Ramos (cell line): ENCODE measurements at regions not wholly inside any gene's neighbourhood (a gene's known extent, or its start where the extent isn't known, plus 50 kb on each side); places are given as distances from the start of the nearest gene placed in this dataset.
"Not testable (repeated sequence)": the region's sequence is repeated elsewhere in the genome, so short reads cannot be mapped to it uniquely, and the experiment has no call there.

ENCODE experiments used
- in situ Hi-C: fragments of 300-500 bp; cut with MboI; formaldehyde crosslinking; loops from one replicate; pipeline ENCODE4 v1.14.3; 2022; ENCODE audit warnings: low sequenced_read_pairs; ENCODE audit not compliant: unreplicated experiment

GRCh38 chr2:66113988-66114625 lies 320.8 kb upstream of the MEIS1 start:
- in situ Hi-C loops = no loop called here

DNA sequence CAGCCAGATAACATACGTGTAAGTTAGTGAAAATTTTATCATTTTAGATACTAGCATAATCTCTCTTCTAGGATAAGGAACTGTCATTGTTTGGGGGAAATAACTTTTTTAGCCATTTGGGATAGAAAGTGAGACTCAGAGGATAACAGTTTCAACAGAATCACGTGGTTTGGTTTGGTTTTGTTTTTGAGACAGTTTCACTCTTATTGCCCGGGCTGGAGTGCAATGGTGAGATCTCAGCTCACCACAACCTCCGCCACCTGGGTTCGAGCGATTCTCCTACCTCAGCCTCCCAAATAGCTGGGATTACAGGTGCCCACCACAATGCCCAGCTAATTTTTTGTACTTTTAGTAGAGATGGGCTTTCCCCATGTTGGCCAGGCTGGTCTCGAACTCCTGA lies 323.2 kb upstream of the MEIS1 start:
- in situ Hi-C loops = no loop called here

DNA sequence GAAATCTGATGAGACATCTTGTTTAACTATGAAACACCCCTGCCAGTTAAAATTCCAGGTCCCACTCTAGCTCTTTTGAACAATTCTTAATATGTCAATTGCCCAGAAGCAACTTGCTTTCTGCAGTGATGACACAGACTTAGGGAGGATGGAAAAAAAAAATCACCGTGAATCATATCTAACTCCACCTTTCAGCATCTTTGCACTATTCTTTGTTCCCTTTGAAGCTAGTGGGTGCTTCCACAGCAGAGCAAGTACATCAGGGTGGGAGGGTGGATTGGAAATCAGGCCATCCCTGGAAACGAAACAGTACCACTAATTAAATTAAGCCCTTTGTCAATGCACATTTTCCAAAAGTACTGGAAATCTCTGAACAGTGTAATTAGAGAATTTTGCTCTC lies 324.3 kb upstream of the MEIS1 start:
- in situ Hi-C loops = no loop called here

- in situ Hi-C loops = no loop called here
These were observed 324.8 kb upstream of the MEIS1 start for GRCh38 chr2:66110086-66110485.

- in situ Hi-C loops = no loop called here
These were observed 325.5 kb upstream of the MEIS1 start for GRCh38 chr2:66109419-66109818.

- in situ Hi-C loops = no loop called here
These were observed 329.7 kb upstream of the MEIS1 start for GRCh38 chr2:66105066-66105753.

DNA sequence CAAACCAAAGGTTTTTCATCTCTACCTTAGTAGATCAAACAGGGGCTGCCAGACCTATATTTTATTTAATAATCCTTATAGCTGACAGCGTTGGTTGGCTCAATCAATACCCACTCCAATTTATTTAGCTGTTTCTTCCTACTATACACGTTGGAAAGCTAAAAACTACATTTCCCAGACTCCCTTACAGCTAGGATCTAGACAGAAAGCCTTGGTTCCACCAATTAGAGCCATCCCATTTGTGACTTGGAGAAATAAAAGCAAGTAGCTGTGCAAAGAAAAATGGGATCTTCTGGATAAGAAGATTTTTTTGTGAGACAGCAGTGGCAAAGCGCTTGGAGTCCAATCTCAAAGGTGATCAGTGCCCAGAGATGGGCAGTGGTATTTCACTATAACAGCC lies 331.3 kb upstream of the MEIS1 start:
- in situ Hi-C loops = no loop called here

DNA sequence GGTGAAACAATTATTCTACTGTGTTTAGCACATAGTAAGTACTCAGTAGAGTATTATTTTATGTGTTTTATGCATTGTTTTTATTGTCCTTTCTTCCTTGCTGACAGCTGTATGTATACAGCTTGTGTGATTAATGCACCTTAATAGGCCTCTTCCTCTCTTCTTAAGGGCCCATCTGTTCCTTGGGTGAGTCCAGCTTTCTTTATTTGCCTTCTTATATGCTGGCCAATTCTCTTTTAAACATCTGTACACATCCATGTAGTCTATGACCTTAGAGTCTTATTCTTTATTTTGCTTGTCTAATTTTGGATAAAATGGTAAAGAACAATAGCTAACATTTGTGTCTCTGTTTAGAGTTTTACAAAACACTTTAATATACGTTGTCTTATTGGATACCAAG lies 333.7 kb upstream of the MEIS1 start:
- in situ Hi-C loops = no loop called here

DNA sequence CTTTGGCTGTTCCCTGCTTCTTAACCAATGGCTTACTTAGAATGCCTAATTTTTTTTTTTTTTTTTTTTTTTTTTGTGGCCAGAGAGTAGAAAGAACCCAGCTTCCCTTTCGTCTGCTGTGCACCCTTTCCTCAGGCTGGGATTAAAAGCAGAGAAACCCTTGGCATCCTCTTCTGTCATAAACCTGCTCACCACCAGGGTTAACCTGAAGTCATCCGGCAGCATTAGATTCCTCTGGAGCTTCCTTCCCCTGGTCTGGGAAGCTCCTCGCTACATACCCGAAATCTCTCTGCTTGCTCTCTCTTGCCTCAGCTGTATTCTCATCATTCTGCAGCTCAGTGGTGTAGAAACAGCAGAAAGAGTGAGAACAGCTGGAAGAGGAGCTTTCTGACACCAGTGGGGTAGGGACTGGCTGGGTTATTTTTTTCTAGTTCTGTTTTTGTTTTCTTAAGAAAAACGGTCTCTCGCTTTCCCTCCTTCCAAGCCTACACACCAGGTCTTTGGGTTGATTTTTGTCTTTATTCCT lies 339.0 kb upstream of the MEIS1 start:
- in situ Hi-C loops = no loop called here

GRCh38 chr2:66094689-66095088 lies 340.2 kb upstream of the MEIS1 start:
- in situ Hi-C loops = not testable (repeated sequence)

DNA sequence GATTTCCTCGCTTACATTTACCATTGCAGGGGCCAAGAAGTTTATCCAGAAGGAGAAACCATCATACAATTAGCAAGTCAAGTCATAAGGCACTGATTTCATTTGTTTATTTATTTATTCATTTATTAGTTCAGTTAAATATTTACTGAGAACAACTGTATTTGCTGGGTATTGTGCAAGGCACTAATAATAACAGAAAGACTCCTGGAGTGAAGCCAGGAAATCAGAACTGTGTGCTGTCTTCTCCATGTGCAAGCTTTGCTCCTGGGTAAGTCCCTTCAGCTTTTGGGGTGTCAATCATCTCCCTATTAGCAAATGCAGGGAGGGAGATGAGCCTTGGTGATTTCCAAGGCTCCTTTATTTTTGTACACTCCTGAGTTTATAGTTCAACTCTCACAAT lies 341.6 kb upstream of the MEIS1 start:
- in situ Hi-C loops = no loop called here

- in situ Hi-C loops = no loop called here
These were observed 349.9 kb upstream of the MEIS1 start for GRCh38 chr2:66084948-66085590.

DNA sequence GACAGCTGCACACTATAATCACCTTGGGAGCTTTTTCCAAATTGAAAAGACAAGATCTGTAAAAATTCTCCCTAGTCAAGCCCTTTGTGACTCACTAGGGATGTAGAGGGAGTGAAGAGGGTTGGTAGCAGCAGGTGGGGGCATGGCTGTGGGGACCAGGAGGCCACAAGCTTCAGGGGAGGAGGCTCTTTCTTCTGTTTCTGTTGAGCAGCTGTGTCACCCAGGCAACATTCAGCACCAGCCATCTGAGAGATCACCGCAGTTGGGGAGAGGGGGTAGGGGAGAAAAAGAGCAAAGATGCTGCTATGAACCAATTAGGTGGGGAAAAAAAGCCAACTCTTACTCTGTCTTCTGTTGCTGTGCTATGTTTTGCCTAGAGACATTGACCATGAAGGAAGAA lies 352.3 kb upstream of the MEIS1 start:
- in situ Hi-C loops = no loop called here

GRCh38 chr2:66080127-66080526 lies 354.8 kb upstream of the MEIS1 start:
- in situ Hi-C loops = no loop called here

DNA sequence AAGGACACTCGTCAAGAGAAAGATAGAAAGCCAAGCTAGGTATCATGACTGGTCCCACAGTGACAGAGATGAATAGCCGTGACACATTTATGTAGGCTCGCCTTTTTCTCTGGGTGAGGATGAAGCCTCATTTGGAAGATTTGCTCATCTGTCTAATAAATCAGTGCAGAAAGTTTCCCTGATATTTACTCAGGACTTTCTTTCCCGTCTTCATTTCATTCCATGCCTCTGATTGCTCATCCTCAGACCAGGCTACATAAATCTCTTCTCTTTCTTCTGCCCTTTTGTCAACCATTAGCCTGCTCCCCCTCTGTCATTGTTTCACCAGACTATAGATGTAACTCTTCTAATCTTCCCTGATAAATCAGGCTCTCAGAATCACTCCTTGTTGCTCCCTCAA lies 361.8 kb upstream of the MEIS1 start:
- in situ Hi-C loops = no loop called here

DNA sequence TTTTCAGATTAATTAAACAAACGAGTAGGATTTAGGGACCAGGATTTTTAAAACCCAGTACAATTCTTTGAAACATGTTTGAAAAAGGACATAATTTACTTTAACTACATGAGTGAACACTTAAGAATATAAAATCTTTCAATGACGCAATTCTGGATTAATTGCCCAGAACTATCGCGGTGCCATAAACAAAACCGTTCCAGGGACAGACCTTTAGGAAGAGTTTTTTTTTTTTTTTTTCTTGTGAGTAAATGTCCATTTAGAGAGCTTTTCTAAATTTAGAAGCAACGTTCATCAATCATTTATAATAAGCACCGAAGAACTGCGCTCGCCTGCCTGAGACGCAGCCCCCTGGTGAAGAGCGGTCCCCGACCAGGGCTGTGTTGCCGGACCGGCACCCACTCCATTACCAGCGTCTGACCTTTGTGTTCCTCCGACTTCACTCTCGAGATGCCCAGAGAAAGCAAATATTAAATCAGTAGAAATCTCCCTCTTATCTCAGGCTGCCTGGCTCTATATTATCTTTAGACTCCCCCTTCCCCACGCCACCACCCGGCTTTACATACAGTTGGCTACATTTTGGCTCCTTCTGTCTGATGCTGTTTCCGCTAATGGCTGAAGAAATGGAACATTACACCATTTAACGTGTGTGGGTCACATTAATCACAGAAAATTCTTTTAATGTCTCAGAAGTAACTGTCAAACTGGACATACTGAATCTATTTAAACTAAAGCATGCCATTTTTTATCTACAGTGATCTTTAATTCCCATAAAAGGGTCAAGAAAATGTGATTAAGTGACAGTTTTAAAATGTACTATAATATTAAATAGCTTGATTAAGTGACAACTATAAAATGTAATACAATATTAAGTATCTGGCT lies 364.0 kb upstream of the MEIS1 start:
- in situ Hi-C loops = no loop called here

DNA sequence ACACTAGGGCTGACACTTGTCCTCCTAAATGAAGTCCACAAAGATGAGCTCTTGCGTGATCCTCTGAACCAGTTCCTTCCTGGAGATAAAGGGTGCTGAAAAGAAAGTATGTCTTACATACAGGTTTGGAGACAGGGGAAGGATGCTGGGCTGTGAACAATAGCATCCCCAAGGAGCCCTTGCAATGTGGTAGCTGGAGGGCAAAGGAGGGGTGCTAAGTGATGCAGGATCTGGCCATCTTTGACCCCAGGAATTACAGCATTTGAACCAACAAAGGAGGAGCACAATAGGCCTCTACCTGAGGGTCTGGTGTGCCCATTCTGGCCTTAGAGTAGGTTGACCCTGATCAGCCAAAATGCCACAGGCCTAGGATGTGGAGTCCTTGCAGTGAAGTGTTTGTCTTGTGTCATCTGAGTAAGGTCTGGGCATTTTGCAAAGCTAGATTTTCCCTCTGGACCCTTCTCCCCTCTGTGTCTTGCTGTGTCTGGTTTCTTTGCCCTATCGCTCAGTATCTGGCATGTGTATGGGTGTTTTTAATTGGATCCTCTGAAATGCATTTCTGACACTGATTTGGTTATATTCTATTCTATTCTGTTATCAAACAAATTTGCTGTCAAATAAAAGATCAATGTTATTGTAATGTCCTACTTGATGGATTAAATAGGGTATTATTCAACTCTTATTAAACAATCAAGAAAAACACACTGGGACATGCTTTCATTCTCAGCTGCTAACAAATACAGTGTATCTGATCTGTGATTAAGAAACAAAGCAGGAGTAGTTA lies 364.8 kb upstream of the MEIS1 start:
- in situ Hi-C loops = no loop called here

DNA sequence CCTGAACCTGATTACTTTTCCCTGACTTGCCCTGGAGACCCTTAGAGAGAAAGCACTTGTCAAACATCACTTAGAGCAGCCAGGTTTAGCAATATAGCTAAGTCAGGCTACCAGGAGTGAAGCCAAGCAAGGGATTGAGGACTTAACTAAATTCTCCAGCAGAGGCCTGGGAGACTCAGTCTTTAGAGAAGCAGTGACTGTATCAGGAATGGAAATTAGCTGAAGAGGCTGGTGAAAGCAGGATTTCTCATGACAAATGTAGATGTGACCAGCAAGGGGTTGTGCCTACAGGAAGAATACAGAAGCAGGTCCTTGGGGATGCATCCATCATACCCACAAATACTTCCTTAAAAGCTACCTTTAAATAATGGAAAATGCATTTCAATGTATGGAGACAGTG lies 368.9 kb upstream of the MEIS1 start:
- in situ Hi-C loops = no loop called here

GRCh38 chr2:66059332-66059731 lies 375.6 kb upstream of the MEIS1 start:
- in situ Hi-C loops = no loop called here

- in situ Hi-C loops = no loop called here
These were observed 376.2 kb upstream of the MEIS1 start for GRCh38 chr2:66058675-66059074.
